HepG2 (cell line): ENCODE measurements at regions not wholly inside any gene's neighbourhood (a gene's known extent, or its start where the extent isn't known, plus 50 kb on each side); places are given as distances from the start of the nearest gene placed in this dataset.

ENCODE experiments used
- ATAC-seq: fragments of 200-7000 bp; cut with Tn5 transposase; 3 replicates; pipeline ENCODE4 v1.9.1; 2020; ENCODE audit warnings: mild to moderate bottlenecking, moderate library complexity
- BruUV-seq: library from RNA; stranded (reverse); fragments of 400-500 nt; replicated peaks from 2 replicates; lab custom pipeline; 2021; lab: Mats Ljungman, UMichigan
- CTCF ChIA-PET: fragments of 300-600 bp; formaldehyde crosslinking; extraction: SDS; loops from one replicate; lab custom pipeline; 2021; ENCODE audit warnings: low total read pairs, inconsistent platforms, low intra/inter-chr PET ratio; lab: Yijun Ruan, JAX
- POLR2A ChIA-PET: fragments of 350-600 bp; sonication (Branson Sonifier 250); formaldehyde crosslinking; loops from one replicate; lab custom pipeline; 2020; ENCODE audit warnings: antibody characterized with exemption, inconsistent platforms; lab: Yijun Ruan, JAX
- DNase-seq: peaks from one replicate; pipeline ENCODE4 v3.0.0-alpha.2; 2015; ENCODE audit warnings: low spot score
- FAIRE-seq: peaks from 3 replicates; lab custom pipeline; 2011; peaks lifted over from hg19 to GRCh38; lab: Jason Lieb, UNC
- H2AFZ ChIP-seq: one replicate; pipeline ENCODE4 v1.6.1; 2011; ENCODE audit warnings: low read length, inconsistent platforms
- H3K27ac ChIP-seq: fragments of 300-600 bp; 3 replicates; pipeline ENCODE4 v1.8.0; 2011; ENCODE audit warnings: mixed run types, mild to moderate bottlenecking, mixed read lengths, low read length, inconsistent platforms; ENCODE audit not compliant: insufficient read depth; ENCODE audit errors: extremely low read length
- H3K27me3 ChIP-seq, 2 experiments: fragments of 200-600 bp in 1 of 2; 2 replicates in 1 of 2; 3 replicates in 1 of 2; pipeline versions ENCODE4 v1.6.0 to v1.8.0; 2011; ENCODE audit warnings: low read length in 2 of 2, mild to moderate bottlenecking in 2 of 2, moderate library complexity in 2 of 2, inconsistent platforms in 1 of 2; ENCODE audit not compliant: insufficient read depth in 2 of 2, control insufficient read depth in 1 of 2
- H3K36me3 ChIP-seq, 2 experiments: fragments of 200-600 bp in 1 of 2; replicated peaks in 1 of 2; 2 replicates in 1 of 2; 3 replicates in 1 of 2; pipeline versions ENCODE4 v1.5.1 to v1.8.0; 2011; ENCODE audit warnings: low read length in 2 of 2, inconsistent platforms in 1 of 2; ENCODE audit not compliant: insufficient read depth in 2 of 2, control insufficient read depth in 1 of 2
- H3K4me1 ChIP-seq: 2 replicates; pipeline ENCODE4 v1.5.1; 2012; ENCODE audit warnings: low read length, inconsistent platforms; ENCODE audit not compliant: insufficient read depth
- H3K4me2 ChIP-seq: 2 replicates; pipeline ENCODE4 v1.6.0; 2011; ENCODE audit warnings: low read depth, low read length, inconsistent platforms
- H3K4me3 ChIP-seq, 3 experiments: fragments of 200-600 bp in 1 of 3; sonication (generic), shearing (Covaris generic) in 1 of 3; replicated peaks in 1 of 3; 2 replicates each; pipeline ENCODE4 v1.5.1; 2011 to 2016; ENCODE audit warnings: low read length in 3 of 3, inconsistent platforms in 2 of 3, low read depth in 2 of 3, mild to moderate bottlenecking in 2 of 3, control low read depth in 1 of 3, mixed read lengths in 1 of 3; ENCODE audit not compliant: insufficient read depth in 1 of 3
- H3K79me2 ChIP-seq: one replicate; pipeline ENCODE4 v1.6.1; 2011; ENCODE audit warnings: low read length, inconsistent platforms; ENCODE audit not compliant: insufficient read depth
- H3K9ac ChIP-seq: 2 replicates; pipeline ENCODE4 v1.6.0; 2011; ENCODE audit warnings: mild to moderate bottlenecking, low read depth, low read length, inconsistent platforms; ENCODE audit not compliant: insufficient read depth
- H3K9me3 ChIP-seq: 2 replicates; pipeline ENCODE4 v1.5.1; 2012; ENCODE audit warnings: mild to moderate bottlenecking, low read length
- H4K20me1 ChIP-seq: 2 replicates; pipeline ENCODE4 v1.6.0; 2011; ENCODE audit warnings: inconsistent platforms, mild to moderate bottlenecking, low read length, moderate library complexity; ENCODE audit not compliant: insufficient read depth
- CBFB ChIP-seq: sonication (generic); formaldehyde crosslinking; IDR thresholded peaks from 2 replicates; pipeline ENCODE4 v1.4.0; 2020; ENCODE audit warnings: missing genetic modification reagents
- FUBP1 ChIP-seq: sonication (generic); formaldehyde crosslinking; IDR thresholded peaks from 2 replicates; pipeline ENCODE4 v1.5.1; 2020; ENCODE audit warnings: missing genetic modification reagents, mild to moderate bottlenecking, borderline replicate concordance
- IRF2 ChIP-seq: IDR thresholded peaks from 2 replicates; pipeline ENCODE4 v1.6.1; 2018; ENCODE audit warnings: missing genetic modification reagents, missing compliant biosample characterization
- MAFG ChIP-seq: sonication (generic); formaldehyde crosslinking; IDR thresholded peaks from 2 replicates; pipeline ENCODE4 v1.5.1; 2020; ENCODE audit warnings: mild to moderate bottlenecking, missing genetic modification reagents
- NFE2L1 ChIP-seq: sonication (generic); formaldehyde crosslinking; IDR thresholded peaks from 2 replicates; pipeline ENCODE4 v1.4.0; 2020; ENCODE audit warnings: missing genetic modification reagents, mild to moderate bottlenecking, borderline replicate concordance
- PAX8 ChIP-seq: sonication (generic); formaldehyde crosslinking; IDR thresholded peaks from 2 replicates; pipeline ENCODE4 v1.8.0; 2022; ENCODE audit warnings: mild to moderate bottlenecking, missing genetic modification reagents, borderline replicate concordance
- PITX1 ChIP-seq: sonication (generic); formaldehyde crosslinking; IDR thresholded peaks from 2 replicates; pipeline ENCODE4 v1.5.1; 2020; ENCODE audit warnings: mild to moderate bottlenecking, missing genetic modification reagents
- PTBP1 ChIP-seq: fragments of 200-400 bp; formaldehyde crosslinking; IDR thresholded peaks from 2 replicates; pipeline ENCODE4 v1.6.1; 2018; ENCODE audit warnings: low read length, low read depth; ENCODE audit not compliant: poor library complexity, severe bottlenecking
- RBM22 ChIP-seq: fragments of 200-400 bp; formaldehyde crosslinking; optimal IDR thresholded peaks from 2 replicates; pipeline ENCODE3; 2017; ENCODE audit warnings: mild to moderate bottlenecking, low read length, moderate library complexity
- SIN3B ChIP-seq: fragments of 150-350 bp; IDR thresholded peaks from 2 replicates; pipeline ENCODE4 v1.6.1; 2014; ENCODE audit warnings: low read length
- SP140L ChIP-seq: sonication (generic); formaldehyde crosslinking; IDR thresholded peaks from 2 replicates; pipeline ENCODE4 v1.4.0; 2020; ENCODE audit warnings: missing genetic modification reagents, borderline replicate concordance
- ZKSCAN5 ChIP-seq: sonication (generic); formaldehyde crosslinking; IDR thresholded peaks from 2 replicates; pipeline ENCODE4 v1.5.1; 2020; ENCODE audit warnings: mild to moderate bottlenecking, missing genetic modification reagents
- ZNF317 ChIP-seq: sonication (generic); formaldehyde crosslinking; IDR thresholded peaks from 2 replicates; pipeline ENCODE4 v1.5.0; 2020; ENCODE audit warnings: mild to moderate bottlenecking, missing genetic modification reagents
- ZNF549 ChIP-seq: sonication (generic); formaldehyde crosslinking; IDR thresholded peaks from 2 replicates; pipeline ENCODE4 v1.5.0; 2020; ENCODE audit warnings: missing genetic modification reagents
- ZNF780A ChIP-seq: sonication (generic); formaldehyde crosslinking; IDR thresholded peaks from 2 replicates; pipeline ENCODE4 v1.8.0; 2022; ENCODE audit warnings: mild to moderate bottlenecking, missing genetic modification reagents, moderate library complexity
- WGBS: methylation state at CpG from one replicate; pipeline ENCODE4 v1.1.6; 2017; ENCODE audit warnings: low lambda C conversion rate; 5-methylcytosine and 5-hydroxymethylcytosine counted together
- in situ Hi-C: cut with HindIII; loops from 2 replicates; pipeline ENCODE4 v1.10.0; 2017; ENCODE audit warnings: low pct_unique_long_range_greater_than_20kb; ENCODE audit not compliant: extremely low pct_ligation_motif_present
- intact Hi-C: fragments of 100-400 bp; cut with micrococcal nuclease; formaldehyde crosslinking; loops from one replicate; pipeline ENCODE4 v1.10.0; 2022; ENCODE audit not compliant: unreplicated experiment
- TF ChIP-seq, protein P1 (sequence below): fragments of 450-650 bp; IDR thresholded peaks from 2 replicates; pipeline ENCODE4 v1.6.1; 2017

- no peak for TF ChIP-seq ZKSCAN5 (CRISPR knock-in tag)
- TF ChIP-seq FUBP1 (CRISPR knock-in tag) = no peak
- TF ChIP-seq PAX8 (CRISPR knock-in tag) = no peak
- TF ChIP-seq SP140L (CRISPR knock-in tag) = no peak
- no peak for TF ChIP-seq SIN3B
- TF ChIP-seq IRF2 (CRISPR knock-in tag) = no peak
- no peak for TF ChIP-seq NFE2L1 (CRISPR knock-in tag)
- TF ChIP-seq ZNF549 = no peak
- TF ChIP-seq ZNF780A (CRISPR knock-in tag) = no peak
Observed at GRCh38 chr15:93268066-93268465, 179.1 kb upstream of the RGMA start (continued).

GRCh38 chr15:93266291-93266690, 177.3 kb upstream of the RGMA start:
- no peak overlapping the region for H3K4me3 ChIP-seq
- H3K27ac ChIP-seq = no peak overlapping the region
- 18% methylated on average over 7 of the region's 15 CpGs for WGBS
- no TSS peak for BruUV-seq
- H2AFZ ChIP-seq = no peak overlapping the region
- ATAC-seq (no peak), DNase-seq (no peak), FAIRE-seq (no peak)
- peaks cover 0 to 18% of the 10 kb centered on the region in 2 experiments; a peak in 4 of 5 replicates for H3K27me3 ChIP-seq
- H3K9ac ChIP-seq = no peak overlapping the region
- no peak overlapping the region for H3K4me2 ChIP-seq
- H3K4me1 ChIP-seq = no peaks in the 10 kb centered on the region
- no peaks in the 10 kb centered on the region for H3K79me2 ChIP-seq
- no peaks in the 10 kb centered on the region for H3K36me3 ChIP-seq
- no peaks in the 10 kb centered on the region for H4K20me1 ChIP-seq
- in situ Hi-C loops (no loop called here), intact Hi-C loops (no loop called here)
- no peaks in the 10 kb centered on the region for H3K9me3 ChIP-seq
- ChIA-PET POLR2A (no interaction called here), CTCF (no interaction called here)
- no peak for TF ChIP-seq PITX1 (CRISPR knock-in tag)
- TF ChIP-seq ZNF317 (CRISPR knock-in tag) = no peak
- TF ChIP-seq, protein P1, sequence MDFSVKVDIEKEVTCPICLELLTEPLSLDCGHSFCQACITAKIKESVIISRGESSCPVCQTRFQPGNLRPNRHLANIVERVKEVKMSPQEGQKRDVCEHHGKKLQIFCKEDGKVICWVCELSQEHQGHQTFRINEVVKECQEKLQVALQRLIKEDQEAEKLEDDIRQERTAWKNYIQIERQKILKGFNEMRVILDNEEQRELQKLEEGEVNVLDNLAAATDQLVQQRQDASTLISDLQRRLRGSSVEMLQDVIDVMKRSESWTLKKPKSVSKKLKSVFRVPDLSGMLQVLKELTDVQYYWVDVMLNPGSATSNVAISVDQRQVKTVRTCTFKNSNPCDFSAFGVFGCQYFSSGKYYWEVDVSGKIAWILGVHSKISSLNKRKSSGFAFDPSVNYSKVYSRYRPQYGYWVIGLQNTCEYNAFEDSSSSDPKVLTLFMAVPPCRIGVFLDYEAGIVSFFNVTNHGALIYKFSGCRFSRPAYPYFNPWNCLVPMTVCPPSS = no peak
- no peak for TF ChIP-seq PTBP1
- TF ChIP-seq CBFB (CRISPR knock-in tag) = no peak
- no peak for TF ChIP-seq MAFG (CRISPR knock-in tag)
- TF ChIP-seq RBM22 = no peak
